Stimulated activated CD8-positive, alpha-beta memory T cell treated with anti-CD3 and anti-CD28 coated beads, Interleukin-15, amount 100 ng/mL, for 24 hours (primary cell): ENCODE measurements at regions not wholly inside any gene's neighbourhood (a gene's known extent, or its start where the extent isn't known, plus 50 kb on each side); places are given as distances from the start of the nearest gene placed in this dataset.
"Not testable (repeated sequence)": the region's sequence is repeated elsewhere in the genome, so short reads cannot be mapped to it uniquely, and the experiment has no call there.

Experiments
- DNase-seq: peaks from one replicate; pipeline ENCODE4 v3.0.0-alpha.2; 2020; ENCODE audit warnings: low read depth

DNA sequence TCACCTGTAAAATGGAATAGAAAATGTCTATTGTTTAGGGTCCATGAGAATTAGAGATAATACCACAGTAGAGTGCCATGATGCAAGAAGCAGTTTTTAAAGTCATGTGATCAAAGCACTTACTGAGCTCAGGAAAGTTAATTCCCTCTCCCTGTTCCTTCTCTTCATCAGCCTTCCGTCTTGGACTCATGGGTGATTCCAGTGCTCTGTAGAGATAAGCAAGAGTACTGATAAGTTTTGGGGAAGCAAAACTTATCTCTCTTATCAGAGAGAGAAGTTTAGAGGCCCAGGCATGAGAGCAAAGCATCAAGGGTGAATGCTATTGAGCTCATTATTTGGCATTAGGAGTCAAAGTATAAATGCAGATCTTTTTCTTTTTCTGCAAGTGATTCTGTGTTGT lies 410.1 kb downstream of the AGTPBP1 start:
- DNase-seq: no peak

GRCh38 chr9:85322592-85322991 lies 419.2 kb downstream of the AGTPBP1 start:
- DNase-seq: no peak

DNA sequence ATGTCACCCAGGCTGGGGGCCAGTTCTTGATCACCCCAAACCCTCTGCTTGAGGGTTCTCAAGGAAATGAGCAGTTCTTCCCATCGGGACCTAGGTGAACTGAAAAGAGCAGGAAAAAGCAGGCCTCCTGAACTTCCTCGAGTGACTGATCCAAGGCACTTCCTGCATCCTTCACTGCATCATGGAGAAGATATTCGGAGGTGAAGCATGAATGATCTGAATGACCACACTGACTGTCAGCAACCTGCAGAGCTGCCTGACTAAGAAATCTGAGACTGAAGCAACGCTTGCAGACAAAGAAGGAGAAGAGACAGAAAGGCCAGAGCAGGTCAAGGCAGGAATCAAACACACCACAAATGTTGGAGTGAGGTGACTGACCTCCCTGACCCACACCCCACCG lies 420.2 kb downstream of the AGTPBP1 start:
- no peak for DNase-seq

DNA sequence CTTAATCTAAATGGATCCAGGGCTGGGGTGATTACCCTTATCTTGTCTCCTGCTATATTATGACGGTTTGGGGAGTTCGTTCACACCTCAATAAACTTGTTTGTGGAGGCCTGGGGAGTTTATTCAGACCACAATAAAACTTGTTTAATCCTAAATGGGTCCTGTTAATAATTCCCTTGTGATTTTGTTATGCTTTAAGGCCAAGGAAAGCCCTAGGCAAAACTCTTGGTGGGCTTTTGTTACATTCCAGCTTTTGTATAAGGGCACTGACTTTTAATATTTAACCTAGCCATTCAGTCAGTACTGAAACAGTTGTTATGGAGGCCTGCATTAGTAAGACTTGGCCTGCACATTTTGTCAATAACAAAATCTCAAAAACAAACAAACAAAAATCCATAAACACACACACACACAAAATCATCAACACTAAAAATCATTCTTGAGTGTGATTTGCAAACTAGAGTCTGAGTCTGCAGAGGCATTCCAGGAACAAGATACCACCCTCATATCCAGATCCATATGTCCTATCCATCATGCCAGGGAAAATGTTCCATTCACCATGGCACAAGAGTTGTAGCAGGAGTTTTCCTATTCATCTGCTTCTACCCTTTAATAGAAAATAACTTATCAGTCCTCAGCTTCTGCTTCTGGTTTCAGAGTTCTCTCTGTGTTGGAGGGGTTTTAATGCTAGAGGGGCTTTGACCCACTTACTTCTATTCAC lies 421.7 kb downstream of the AGTPBP1 start:
- DNase-seq: no peak

DNA sequence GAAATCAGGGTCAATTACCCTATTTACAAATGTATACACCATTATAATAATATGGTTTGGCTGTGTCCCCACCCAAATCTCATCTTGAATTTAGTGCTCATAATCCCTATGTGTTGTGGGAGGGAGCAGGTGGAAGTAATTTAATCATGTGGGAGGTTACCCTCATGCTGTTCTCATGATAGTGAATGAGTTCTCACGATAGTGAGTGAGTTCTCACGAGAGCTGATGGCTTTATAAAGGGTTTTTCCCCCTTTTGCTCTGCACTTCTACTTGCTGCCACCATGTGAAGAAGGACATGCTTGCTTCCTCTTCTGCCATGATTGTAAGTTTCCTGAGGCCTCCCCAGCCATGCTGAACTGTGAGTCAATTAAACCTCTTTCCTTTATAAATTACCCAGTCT lies 426.2 kb downstream of the AGTPBP1 start:
- DNase-seq: not testable (repeated sequence)

- DNase-seq: no peak
Observed at GRCh38 chr9:85310573-85310972, 431.2 kb downstream of the AGTPBP1 start.

- DNase-seq: no peak
Observed at GRCh38 chr9:85303757-85304134, 438.0 kb downstream of the AGTPBP1 start.

- no peak for DNase-seq
Observed at GRCh38 chr9:85302938-85303756, 438.6 kb downstream of the AGTPBP1 start.

DNA sequence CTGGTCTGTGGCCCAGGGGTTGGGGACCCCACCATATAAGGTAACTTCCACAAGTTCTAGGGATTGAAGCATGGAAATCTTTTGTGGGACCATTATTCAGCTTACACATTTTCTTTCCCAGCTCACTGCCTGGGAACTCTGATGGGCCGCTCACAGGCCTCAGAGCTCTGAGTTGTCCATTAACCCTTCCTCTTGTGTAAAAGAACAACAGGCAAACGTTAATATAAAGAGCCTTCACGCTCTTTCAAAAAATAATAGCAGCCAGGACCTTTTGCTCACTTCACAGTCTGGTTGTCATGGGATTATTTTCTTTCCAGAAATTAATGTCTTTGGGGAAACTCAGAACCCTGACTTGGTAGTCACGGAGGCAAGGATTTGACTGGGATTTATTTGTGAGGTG lies 443.3 kb downstream of the AGTPBP1 start:
- DNase-seq: no peak

DNA sequence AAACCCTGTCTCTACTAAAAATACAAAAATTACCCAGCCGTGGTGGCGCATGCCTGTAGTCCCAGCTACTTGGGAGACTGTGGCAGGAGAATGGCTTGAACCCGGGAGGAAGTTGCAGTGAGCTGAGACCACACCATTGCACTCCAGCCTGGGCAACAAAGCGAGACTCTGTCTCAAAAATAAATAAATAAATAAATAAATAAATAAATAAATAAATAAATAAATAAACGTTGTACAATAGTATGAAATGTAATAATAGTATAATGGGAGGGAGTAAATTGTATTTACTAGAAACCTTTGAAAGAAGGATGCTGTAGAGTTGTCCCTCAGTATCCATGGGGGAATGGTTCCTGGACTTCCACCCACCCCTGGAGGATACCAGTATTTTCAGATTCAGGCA lies 446.5 kb downstream of the AGTPBP1 start:
- DNase-seq: not testable (repeated sequence)

DNA sequence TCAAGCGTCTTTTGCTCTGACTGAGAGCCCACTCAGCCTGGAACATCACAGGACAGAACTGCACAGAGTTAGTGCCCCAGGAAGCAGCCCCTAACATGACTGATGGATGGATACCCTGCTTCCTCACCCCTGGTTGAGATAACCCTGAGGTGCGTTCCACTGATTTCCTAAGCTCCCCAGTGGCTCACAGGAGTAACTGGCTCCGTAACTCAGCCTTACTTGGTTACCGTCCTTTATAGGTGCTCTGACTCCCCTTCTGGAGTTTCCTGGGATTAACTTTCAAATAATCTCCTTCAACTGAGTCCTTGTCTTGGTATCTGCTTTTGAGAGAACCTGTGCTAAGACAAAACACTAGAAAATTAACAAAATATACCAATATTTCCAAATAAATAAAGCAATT lies 449.5 kb downstream of the AGTPBP1 start:
- no peak for DNase-seq

DNA sequence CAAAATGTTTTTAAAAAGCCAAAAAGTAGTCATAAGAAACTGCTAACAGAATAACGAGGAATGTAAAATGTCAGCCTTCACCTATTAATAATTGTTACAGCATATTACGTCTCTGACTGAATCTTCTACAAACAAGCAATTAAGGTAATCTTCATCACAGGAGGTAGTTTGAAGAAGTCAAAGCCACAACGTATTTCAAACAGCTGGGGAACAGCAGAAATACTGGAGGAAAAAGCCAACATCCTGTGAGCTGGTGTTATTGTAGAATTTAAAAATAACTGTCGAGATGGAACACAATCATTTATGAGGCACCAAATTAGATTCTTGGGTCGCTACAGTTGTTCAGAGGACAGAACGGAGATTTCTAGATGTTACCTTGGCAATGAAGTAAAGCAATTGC lies 450.5 kb downstream of the AGTPBP1 start:
- no peak for DNase-seq

DNA sequence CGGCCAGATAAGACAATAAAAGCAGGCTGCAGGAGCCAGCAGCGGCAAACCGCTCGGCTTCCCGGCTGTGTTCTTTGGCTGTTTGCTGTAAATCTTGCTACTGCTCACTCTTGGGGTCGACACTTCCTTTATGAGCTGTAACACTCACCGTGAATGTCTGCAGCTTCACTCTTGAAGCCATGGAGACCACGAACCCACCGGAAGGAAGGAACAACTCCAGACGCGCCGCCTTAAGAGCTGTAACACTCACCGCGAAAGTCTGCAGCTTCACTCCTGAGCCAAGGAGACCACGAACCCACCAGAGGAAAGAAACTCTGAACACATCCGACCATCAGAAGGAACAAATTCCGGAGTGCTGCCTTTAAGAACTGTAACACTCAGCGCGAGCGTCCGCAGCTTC lies 451.7 kb downstream of the AGTPBP1 start:
- no peak for DNase-seq

GRCh38 chr9:85289142-85289541 lies 452.6 kb downstream of the AGTPBP1 start:
- DNase-seq: no peak

DNA sequence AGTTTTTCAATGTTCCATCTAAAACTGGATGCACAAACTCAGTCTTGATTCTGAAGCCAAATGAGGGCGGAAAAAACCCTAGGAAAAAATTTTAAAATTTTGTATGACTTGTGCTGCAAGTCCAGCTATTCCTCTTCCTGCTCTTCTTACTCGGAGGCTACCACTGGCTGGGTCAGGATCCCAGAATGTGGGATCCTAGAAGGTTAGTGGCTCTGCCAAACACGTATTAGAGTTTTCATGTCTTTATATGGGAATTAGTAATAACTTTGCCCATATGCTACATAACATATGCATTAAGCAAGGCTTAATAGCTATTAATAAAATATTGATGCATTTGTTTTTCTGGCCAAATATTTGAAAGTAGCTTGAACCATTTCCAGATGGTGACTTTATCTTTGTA lies 458.3 kb downstream of the AGTPBP1 start:
- no peak for DNase-seq

GRCh38 chr9:85278769-85279168 lies 463.0 kb downstream of the AGTPBP1 start:
- DNase-seq: no peak

- DNase-seq: no peak
Observed at GRCh38 chr9:85276741-85277140, 465.0 kb downstream of the AGTPBP1 start.

- DNase-seq: no peak
Observed at GRCh38 chr9:85269811-85270210, 471.9 kb downstream of the AGTPBP1 start.

GRCh38 chr9:85268131-85268530 lies 473.6 kb downstream of the AGTPBP1 start:
- no peak for DNase-seq

DNA sequence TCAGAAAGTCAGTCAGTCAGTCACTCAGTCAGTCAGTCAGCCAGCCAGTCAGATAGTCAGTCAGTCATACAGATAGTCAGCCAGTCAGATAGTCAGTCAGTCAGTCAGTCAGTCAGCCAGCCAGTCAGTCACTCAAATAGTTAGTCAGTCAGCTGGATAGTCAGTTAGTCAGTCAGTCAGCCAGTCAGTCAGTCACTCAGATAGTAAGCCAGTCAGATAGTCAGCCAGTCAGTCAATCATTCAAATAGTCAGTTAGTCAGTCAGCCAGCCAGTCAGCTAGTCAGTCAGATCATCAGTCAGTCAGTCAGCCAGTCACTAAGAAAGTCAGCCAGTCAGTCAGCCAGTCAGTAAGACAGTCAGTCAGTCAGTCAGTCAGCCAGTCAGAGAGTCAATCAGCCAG lies 477.1 kb downstream of the AGTPBP1 start:
- no peak for DNase-seq

DNA sequence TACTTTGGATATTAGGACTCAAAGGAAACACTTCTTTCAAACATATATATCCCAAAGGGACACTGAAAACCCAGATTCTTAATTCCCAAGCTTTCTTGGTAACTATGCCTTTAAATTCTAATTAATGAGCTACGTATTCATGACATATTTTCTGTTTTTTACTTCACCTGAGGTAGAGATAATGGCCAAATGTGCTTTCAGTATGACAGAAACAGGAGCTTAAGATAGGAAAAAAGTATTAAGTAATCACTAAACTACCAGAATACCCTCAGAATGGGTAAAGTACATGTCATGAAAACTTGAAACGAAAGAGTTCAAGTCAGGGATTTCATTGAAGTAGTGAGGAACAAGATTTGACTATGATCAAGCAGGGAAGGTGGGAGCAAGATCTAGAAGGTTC lies 478.5 kb downstream of the AGTPBP1 start:
- DNase-seq: no peak

- DNase-seq: no peak
Observed at GRCh38 chr9:85262333-85262732, 479.4 kb downstream of the AGTPBP1 start.

GRCh38 chr9:85260275-85260845 lies 481.4 kb downstream of the AGTPBP1 start:
- no peak for DNase-seq
